Retinal pigment epithelial cell (primary cell): ENCODE measurements at regions not wholly inside any gene's neighbourhood (a gene's known extent, or its start where the extent isn't known, plus 50 kb on each side); places are given as distances from the start of the nearest gene placed in this dataset.
"Not testable (repeated sequence)": the region's sequence is repeated elsewhere in the genome, so short reads cannot be mapped to it uniquely, and the experiment has no call there.

ENCODE experiments used
- DNase-seq: peaks from one replicate; pipeline ENCODE4 v3.0.0-alpha.2; 2010; ENCODE audit warnings: low read depth
- H3K4me3 ChIP-seq: 2 replicates; pipeline ENCODE4 v1.5.1; 2011; ENCODE audit warnings: mild to moderate bottlenecking, low read length, control low read depth, moderate library complexity
- TF ChIP-seq, protein P1 (sequence below): conservative IDR thresholded peaks from 2 replicates; pipeline ENCODE4 v1.5.1; 2011; ENCODE audit warnings: low read depth, low read length, control low read depth, inconsistent platforms

DNA sequence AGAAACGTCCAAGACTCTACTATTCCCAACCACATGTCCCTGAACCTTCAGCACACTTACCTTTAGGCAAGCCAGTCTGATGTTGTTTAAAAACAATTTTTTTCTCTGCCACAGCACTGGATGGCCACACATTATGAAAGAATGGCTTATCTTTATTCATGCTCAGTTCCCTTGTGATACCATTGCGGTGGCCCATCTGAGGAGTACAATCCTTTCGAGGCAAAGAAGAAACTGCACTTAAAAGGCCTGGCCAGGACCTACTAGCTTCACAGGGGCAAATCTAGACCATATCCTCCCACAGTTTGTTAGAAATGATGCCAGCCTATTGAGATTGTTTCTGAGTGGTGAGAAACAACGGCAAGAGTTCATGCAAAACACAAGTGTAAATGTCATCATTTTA is 88.4 kb upstream of the PLEKHG1 start:
- H3K4me3 ChIP-seq, result no peak overlapping the region
- no peak for DNase-seq
- TF ChIP-seq, protein P1, sequence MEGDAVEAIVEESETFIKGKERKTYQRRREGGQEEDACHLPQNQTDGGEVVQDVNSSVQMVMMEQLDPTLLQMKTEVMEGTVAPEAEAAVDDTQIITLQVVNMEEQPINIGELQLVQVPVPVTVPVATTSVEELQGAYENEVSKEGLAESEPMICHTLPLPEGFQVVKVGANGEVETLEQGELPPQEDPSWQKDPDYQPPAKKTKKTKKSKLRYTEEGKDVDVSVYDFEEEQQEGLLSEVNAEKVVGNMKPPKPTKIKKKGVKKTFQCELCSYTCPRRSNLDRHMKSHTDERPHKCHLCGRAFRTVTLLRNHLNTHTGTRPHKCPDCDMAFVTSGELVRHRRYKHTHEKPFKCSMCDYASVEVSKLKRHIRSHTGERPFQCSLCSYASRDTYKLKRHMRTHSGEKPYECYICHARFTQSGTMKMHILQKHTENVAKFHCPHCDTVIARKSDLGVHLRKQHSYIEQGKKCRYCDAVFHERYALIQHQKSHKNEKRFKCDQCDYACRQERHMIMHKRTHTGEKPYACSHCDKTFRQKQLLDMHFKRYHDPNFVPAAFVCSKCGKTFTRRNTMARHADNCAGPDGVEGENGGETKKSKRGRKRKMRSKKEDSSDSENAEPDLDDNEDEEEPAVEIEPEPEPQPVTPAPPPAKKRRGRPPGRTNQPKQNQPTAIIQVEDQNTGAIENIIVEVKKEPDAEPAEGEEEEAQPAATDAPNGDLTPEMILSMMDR, result no peak

DNA sequence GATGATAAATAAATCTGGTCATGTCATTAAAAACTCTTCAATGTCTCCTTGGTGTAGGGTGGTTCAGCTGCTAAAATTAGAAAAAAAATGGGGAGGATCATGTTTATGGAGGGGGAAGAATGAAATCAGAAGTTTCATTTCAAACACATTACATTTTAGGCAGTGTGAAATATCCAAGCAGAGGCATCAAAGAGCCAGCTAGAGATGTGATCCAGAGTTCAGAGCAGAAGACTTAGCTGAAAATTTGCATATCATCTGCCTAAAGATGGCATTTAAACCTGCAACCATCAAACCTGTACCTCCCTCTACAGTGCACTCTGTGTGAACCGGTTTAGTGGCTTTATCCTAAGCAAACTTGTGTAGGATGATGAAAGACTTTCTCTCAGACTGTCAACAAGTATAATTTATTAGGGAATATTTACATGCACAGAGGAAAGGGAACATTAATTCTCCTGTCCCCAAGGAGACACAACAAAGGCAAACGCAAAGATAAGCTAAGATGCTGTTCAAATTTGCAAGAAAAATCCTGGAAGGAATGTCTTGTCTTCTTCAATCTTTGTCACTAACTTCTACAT is 84.8 kb upstream of the PLEKHG1 start:
- TF ChIP-seq, protein P1, result no peak
- no peak overlapping the region for H3K4me3 ChIP-seq
- no peak for DNase-seq

DNA sequence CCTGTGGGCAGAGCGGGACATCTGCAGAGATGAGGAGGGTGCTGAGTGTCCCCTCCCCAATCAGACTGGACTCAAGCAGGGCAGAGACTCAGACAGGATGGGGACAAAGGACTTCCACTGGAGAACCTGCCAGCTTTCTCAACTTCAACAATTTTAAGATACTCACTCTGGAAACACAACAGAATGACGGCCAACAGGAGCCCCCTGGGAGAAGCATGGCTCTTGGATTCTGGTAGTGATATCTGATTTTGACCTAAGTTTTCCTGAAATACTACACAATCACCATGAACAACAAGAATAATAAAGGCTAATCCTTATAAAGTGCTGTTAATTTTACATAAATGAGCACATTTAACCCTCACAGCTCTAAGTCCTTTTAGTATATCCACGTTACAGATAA is 83.5 kb upstream of the PLEKHG1 start:
- TF ChIP-seq, protein P1, result no peak
- H3K4me3 ChIP-seq, result no peak overlapping the region
- DNase-seq, result no peak

DNA sequence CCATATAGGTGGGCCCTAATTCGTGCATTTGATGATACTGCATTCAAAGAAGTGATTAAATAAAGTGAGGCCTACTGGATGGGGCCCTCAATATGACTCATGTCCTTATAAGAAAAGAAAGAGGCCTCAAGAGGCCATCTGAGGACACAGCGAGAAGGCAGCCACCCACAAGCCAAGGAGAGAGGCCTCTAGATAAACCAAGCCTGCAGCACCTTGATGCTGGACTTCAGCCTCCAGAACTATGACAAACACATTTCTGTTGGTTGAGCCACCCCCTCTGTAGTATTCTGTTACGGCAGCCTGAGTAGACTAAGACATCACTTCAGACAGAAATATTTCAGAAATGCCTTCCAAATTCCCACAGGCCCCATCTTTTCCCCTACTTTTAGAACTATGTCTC is 82.5 kb upstream of the PLEKHG1 start:
- no peak for DNase-seq
- TF ChIP-seq, protein P1, result no peak
- no peak overlapping the region for H3K4me3 ChIP-seq

DNA sequence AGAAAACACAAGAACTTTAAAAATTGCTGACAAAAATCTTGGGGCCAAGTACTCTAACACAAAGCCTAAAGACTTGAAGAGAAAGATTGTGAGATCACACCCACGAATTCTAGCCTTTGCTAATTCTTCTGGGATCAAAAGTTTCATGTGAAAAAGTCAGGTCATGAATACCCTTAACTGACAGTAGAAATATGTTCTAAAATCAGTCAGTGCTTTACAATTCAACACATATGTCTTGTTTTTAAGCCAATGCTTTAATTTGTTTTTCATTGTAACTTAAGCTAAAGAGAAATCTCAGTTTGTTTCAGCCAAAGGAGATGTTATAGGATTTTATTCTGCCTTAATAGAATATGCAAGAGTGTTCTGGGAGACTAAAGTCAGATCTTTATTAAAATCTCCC is 78.2 kb upstream of the PLEKHG1 start:
- DNase-seq, result no peak
- TF ChIP-seq, protein P1, result no peak

DNA sequence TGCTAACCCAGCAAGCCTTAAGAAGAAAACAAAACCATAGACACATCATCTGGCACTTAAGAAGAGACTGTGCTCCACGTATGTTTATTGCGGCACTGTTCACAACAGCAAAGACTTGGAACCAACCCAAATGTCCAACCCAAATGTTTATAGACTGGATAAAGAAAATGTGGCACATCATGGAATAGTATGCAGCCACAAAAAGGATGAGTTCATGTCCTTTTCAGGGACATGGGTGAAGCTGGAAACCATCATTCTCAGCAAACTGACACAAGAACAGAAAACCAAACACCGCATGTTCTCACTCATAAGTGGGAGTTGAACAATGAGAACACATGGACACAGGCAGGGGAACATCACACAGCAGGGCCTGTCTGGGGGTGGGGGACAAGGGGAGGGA is 76.5 kb upstream of the PLEKHG1 start:
- not testable (repeated sequence) for H3K4me3 ChIP-seq

More for the DNA sequence above, 78.2 kb upstream of the PLEKHG1 start:
- H3K4me3 ChIP-seq, result no peak overlapping the region

DNA sequence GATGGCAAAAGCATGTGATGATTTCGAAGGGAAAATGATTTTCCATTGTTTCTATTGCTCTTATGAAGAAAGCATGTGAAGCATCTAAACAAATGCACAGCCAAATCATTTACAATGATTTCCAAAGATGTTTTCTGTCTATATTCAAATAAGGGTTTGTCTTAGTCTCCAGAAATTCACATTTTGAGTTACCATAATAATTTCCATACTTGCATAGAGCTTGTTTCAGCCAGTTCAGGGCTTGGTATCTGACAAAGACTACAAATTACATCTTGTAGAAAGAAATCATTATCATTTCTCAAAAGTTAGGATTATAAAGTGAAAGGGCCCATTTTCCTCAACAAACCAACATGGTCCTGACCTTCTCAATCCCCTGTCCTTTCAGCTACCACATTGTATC is 74.4 kb upstream of the PLEKHG1 start:
- H3K4me3 ChIP-seq, result no peak overlapping the region
- TF ChIP-seq, protein P1, result no peak
- DNase-seq, result no peak

More for the DNA sequence above, 76.5 kb upstream of the PLEKHG1 start:
- not testable (repeated sequence) for DNase-seq

DNA sequence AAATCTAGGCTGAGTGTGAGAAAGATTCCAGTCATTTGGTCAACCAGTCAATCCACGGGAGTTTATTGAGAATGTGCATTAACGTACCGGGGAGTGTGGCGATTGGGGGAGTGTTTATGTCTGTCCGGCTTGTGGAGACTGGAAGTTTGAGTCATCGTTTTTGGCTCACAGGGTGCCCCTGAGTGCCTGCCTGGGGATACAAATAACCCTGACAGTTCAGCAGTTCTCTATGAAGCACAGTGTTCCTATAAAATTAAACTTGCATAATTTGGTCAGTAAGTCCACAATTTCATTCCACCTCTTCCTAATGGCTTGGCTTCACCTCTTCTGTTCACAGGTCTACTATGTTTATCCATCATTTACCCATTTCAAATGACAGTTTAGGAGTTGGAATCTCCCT is 72.6 kb upstream of the PLEKHG1 start:
- DNase-seq, result no peak
- no peak overlapping the region for H3K4me3 ChIP-seq
- TF ChIP-seq, protein P1, result no peak
